K562 (cell line): ENCODE measurements at regions not wholly inside any gene's neighbourhood (a gene's known extent, or its start where the extent isn't known, plus 50 kb on each side); places are given as distances from the start of the nearest gene placed in this dataset.

Experiments used
- ATAC-seq: fragments of 200-7000 bp; cut with Tn5 transposase; 3 replicates; pipeline ENCODE4 v1.9.1; 2020; ENCODE audit warnings: moderate library complexity
- BruUV-seq: library from RNA; stranded (reverse); fragments of 400-500 nt; replicated peaks from 2 replicates; lab custom pipeline; 2021; lab: Mats Ljungman, UMichigan
- CTCF ChIA-PET: fragments of 300-600 bp; formaldehyde crosslinking; extraction: SDS; loops from one replicate; lab custom pipeline; 2021; ENCODE audit warnings: low intra/inter-chr PET ratio; lab: Yijun Ruan, JAX
- POLR2A ChIA-PET: fragments of 300-600, 350-650 bp; sonication (Branson Sonifier 250); formaldehyde crosslinking; extraction: SDS; loops from one replicate; lab custom pipeline; 2021; ENCODE audit warnings: antibody characterized with exemption, inconsistent platforms; lab: Yijun Ruan, JAX
- DNase-seq, 4 experiments: peaks; one replicate each; pipeline versions ENCODE4 v3.0.0 to v3.0.0-alpha.2; 2011 to 2018; ENCODE audit warnings: low spot score in 3 of 4, mixed read lengths in 3 of 4; ENCODE audit errors: extremely low read depth in 1 of 4
- FAIRE-seq: peaks from 2 replicates; lab custom pipeline; 2011; peaks lifted over from hg19 to GRCh38; lab: Jason Lieb, UNC
- H2AFZ ChIP-seq: 2 replicates; pipeline ENCODE4 v1.6.0; 2011; ENCODE audit warnings: low read depth, low read length, control low read depth, inconsistent platforms
- H3K27ac ChIP-seq: fragments of 200-600 bp; 3 replicates; pipeline ENCODE4 v1.8.0; 2011; ENCODE audit warnings: low read depth, mild to moderate bottlenecking, control low read depth, inconsistent platforms, low read length, moderate library complexity, mixed read lengths; ENCODE audit errors: extremely low read depth
- H3K27me3 ChIP-seq, 2 experiments: fragments of 300-600 bp in 1 of 2; 2 replicates in 1 of 2; 3 replicates in 1 of 2; pipeline versions ENCODE4 v1.6.0 to v1.8.0; 2011; ENCODE audit warnings: inconsistent platforms in 2 of 2, low read length in 2 of 2, mild to moderate bottlenecking in 1 of 2, mixed read lengths in 1 of 2, moderate library complexity in 1 of 2; ENCODE audit not compliant: control insufficient read depth in 2 of 2, insufficient read depth in 2 of 2
- H3K36me3 ChIP-seq: fragments of 300-600 bp; 3 replicates; pipeline ENCODE4 v1.8.0; 2011; ENCODE audit warnings: mild to moderate bottlenecking, low read length, inconsistent platforms; ENCODE audit not compliant: control insufficient read depth, insufficient read depth
- H3K4me1 ChIP-seq, 2 experiments: fragments of 200-600 bp in 1 of 2; replicated peaks in 1 of 2; 2 replicates in 1 of 2; 3 replicates in 1 of 2; pipeline versions ENCODE4 v1.5.1 to v1.8.0; 2011; ENCODE audit warnings: inconsistent platforms in 2 of 2, low read length in 2 of 2, mild to moderate bottlenecking in 1 of 2, mixed read lengths in 1 of 2, moderate library complexity in 1 of 2; ENCODE audit not compliant: control insufficient read depth in 2 of 2, insufficient read depth in 2 of 2
- H3K4me2 ChIP-seq: 2 replicates; pipeline ENCODE4 v1.6.1; 2011; ENCODE audit warnings: low read length, control low read depth, inconsistent platforms, mixed read lengths; ENCODE audit not compliant: insufficient read depth
- H3K4me3 ChIP-seq: fragments of 200-600 bp; sonication (generic), shearing (Covaris generic); 2 replicates; pipeline ENCODE4 v1.5.1; 2016; ENCODE audit warnings: control low read depth, inconsistent platforms
- H3K79me2 ChIP-seq: fragments of 200-600 bp; 3 replicates; pipeline ENCODE4 v1.8.0; 2011; ENCODE audit warnings: low read length, inconsistent platforms; ENCODE audit not compliant: control insufficient read depth, insufficient read depth
- H3K9ac ChIP-seq, 2 experiments: 2 replicates each; pipeline versions ENCODE4 v1.6.0 to v1.6.1; 2011; ENCODE audit warnings: low read depth in 2 of 2, low read length in 2 of 2, control low read depth in 1 of 2, inconsistent platforms in 1 of 2, mild to moderate bottlenecking in 1 of 2, mixed read lengths in 1 of 2; ENCODE audit not compliant: insufficient read depth in 1 of 2
- H3K9me1 ChIP-seq: one replicate; pipeline ENCODE4 v1.6.0; 2011; ENCODE audit warnings: inconsistent platforms, mild to moderate bottlenecking, low read length, moderate library complexity; ENCODE audit not compliant: control insufficient read depth, insufficient read depth
- H3K9me3 ChIP-seq: replicated peaks from 2 replicates; pipeline ENCODE4 v1.5.1; 2011; ENCODE audit warnings: low read depth, low read length, inconsistent platforms; ENCODE audit not compliant: control insufficient read depth, insufficient read depth
- H4K20me1 ChIP-seq: replicated peaks from 2 replicates; pipeline ENCODE4 v1.6.1; 2011; ENCODE audit warnings: low read length, inconsistent platforms, mixed read lengths; ENCODE audit not compliant: control insufficient read depth, insufficient read depth
- BCL6 ChIP-seq: fragments of 250-450 bp; sonication (Bioruptor Pico); IDR thresholded peaks from 2 replicates; pipeline ENCODE4 v1.4.0; 2020
- CREM ChIP-seq: IDR thresholded peaks from 2 replicates; pipeline ENCODE4 v1.6.1; 2014; ENCODE audit warnings: antibody characterized with exemption, low read depth
- ERF ChIP-seq: fragments of 450-650 bp; formaldehyde crosslinking; IDR thresholded peaks from 2 replicates; pipeline ENCODE4 v1.4.0; 2020; ENCODE audit warnings: mild to moderate bottlenecking, mixed read lengths
- ESRRA ChIP-seq: fragments of 450-650 bp; IDR thresholded peaks from 2 replicates; pipeline ENCODE4 v1.6.1; 2014; ENCODE audit warnings: low read depth, mild to moderate bottlenecking, moderate library complexity, borderline replicate concordance
- HNRNPK ChIP-seq: fragments of 200-400 bp; formaldehyde crosslinking; IDR thresholded peaks from one replicate; pipeline ENCODE4 v1.6.1; 2018; ENCODE audit warnings: mild to moderate bottlenecking, low read depth, low read length; ENCODE audit not compliant: poor library complexity, severe bottlenecking
- HSF4 ChIP-seq: fragments of 250-450 bp; sonication (Bioruptor Pico); IDR thresholded peaks from 2 replicates; pipeline ENCODE4 v2.1.2; 2022; ENCODE audit warnings: mild to moderate bottlenecking, moderate library complexity, borderline replicate concordance
- MAZ ChIP-seq, 2 experiments: fragments of 450-650 bp in 1 of 2; sonication (generic) in 1 of 2; formaldehyde crosslinking; IDR thresholded peaks in 1 of 2; conservative IDR thresholded peaks in 1 of 2; 2 replicates each; pipeline versions ENCODE4 v1.4.0 to v1.5.0; 2020; ENCODE audit warnings: mild to moderate bottlenecking in 1 of 2, missing genetic modification reagents in 1 of 2
- PHF21A ChIP-seq: fragments of 450-650 bp; IDR thresholded peaks from 2 replicates; pipeline ENCODE4 v1.6.1; 2017; ENCODE audit warnings: low read depth, borderline replicate concordance
- POU5F1 ChIP-seq: fragments of 150-350 bp; IDR thresholded peaks from 2 replicates; pipeline ENCODE4 v1.6.1; 2014; ENCODE audit warnings: borderline replicate concordance, low read length, low read depth, mild to moderate bottlenecking; ENCODE audit not compliant: partially characterized antibody
- ZBTB8A ChIP-seq: fragments of 450-650 bp; IDR thresholded peaks from 2 replicates; pipeline ENCODE4 v1.6.1; 2018; ENCODE audit warnings: mild to moderate bottlenecking, moderate library complexity; ENCODE audit not compliant: partially characterized antibody
- ZNF449 ChIP-seq: fragments of 250-450 bp; sonication (Bioruptor Pico); IDR thresholded peaks from 2 replicates; pipeline ENCODE4 v1.8.0; 2022; ENCODE audit warnings: moderate library complexity, mild to moderate bottlenecking, inconsistent platforms
- WGBS: fragments of 100-300 bp; shearing (Covaris generic); methylation state at CpG from one replicate; pipeline ENCODE4 v1.1.6; 2016; ENCODE audit warnings: low coverage, mixed read lengths; ENCODE audit not compliant: insufficient coverage; ENCODE audit errors: missing lambda C conversion rate; 5-methylcytosine and 5-hydroxymethylcytosine counted together
- in situ Hi-C: fragments of 300-500 bp; cut with MboI; formaldehyde crosslinking; loops from 4 replicates; pipeline ENCODE4 v1.15.0; 2018; ENCODE audit warnings: inconsistent platforms, mixed read lengths
- intact Hi-C: fragments of 100-400 bp; cut with micrococcal nuclease; formaldehyde crosslinking; loops from 2 replicates; pipeline ENCODE4 v1.14.2; 2022

- in situ Hi-C loops = no loop called here
- H3K36me3 ChIP-seq = no peaks in the 10 kb centered on the region
- H4K20me1 ChIP-seq = no peaks in the 10 kb centered on the region; the same call in 1 of the 2 replicates
- WGBS = 0% methylated on average over 5 of the region's 5 CpGs
- no peaks in the 10 kb centered on the region for H3K4me1 ChIP-seq
- no peak for TF ChIP-seq HNRNPK
- no peak for TF ChIP-seq ZBTB8A
- no peak for TF ChIP-seq HSF4 (CRISPR knock-in tag)
- TF ChIP-seq CREM = no peak
- no peak for TF ChIP-seq ZNF449 (CRISPR knock-in tag)
- TF ChIP-seq ERF (CRISPR knock-in tag) = no peak
- TF ChIP-seq BCL6 (CRISPR knock-in tag) = no peak
- no peak for TF ChIP-seq ESRRA
- no peak for TF ChIP-seq MAZ (CRISPR knock-in tag; conservative IDR thresholded peaks at IDR 0.05 in 1 of 2, IDR thresholded peaks at IDR 0.05 in 1 of 2)
- no peak for TF ChIP-seq POU5F1
- TF ChIP-seq PHF21A = no peak
- no peak overlapping the region for H2AFZ ChIP-seq
- DNase-seq = no peak
- H3K9ac ChIP-seq = no peak overlapping the region
- H3K27ac ChIP-seq = no peak overlapping the region
- no peaks in the 10 kb centered on the region for H3K9me1 ChIP-seq
- POLR2A ChIA-PET = interaction anchor here (0.7 to 1.4 kb wide), 3 partner anchors 9 to 172 kb away, joined by 4 read pairs; no protein-coding TSS in a partner anchor
- FAIRE-seq = no peak
- no peaks in the 10 kb centered on the region for H3K9me3 ChIP-seq
- no peaks in the 10 kb centered on the region for H3K79me2 ChIP-seq
- no peak for ATAC-seq
- no peak overlapping the region for H3K4me2 ChIP-seq
- intact Hi-C loops = no loop called here
- CTCF ChIA-PET = no interaction called here
- peaks cover 16 to 31% of the 10 kb centered on the region in 2 experiments; a peak in 3 of 5 replicates for H3K27me3 ChIP-seq
- BruUV-seq = no TSS peak
- no peak overlapping the region for H3K4me3 ChIP-seq
Observed at GRCh38 chr18:8513249-8513648, 96.0 kb upstream of the RAB12 start.
